ENCODE measurements at regions not wholly inside any gene's neighbourhood (a gene's known extent, or its start where the extent isn't known, plus 50 kb on each side); places are given as distances from the start of the nearest gene placed in this dataset.

DNA sequence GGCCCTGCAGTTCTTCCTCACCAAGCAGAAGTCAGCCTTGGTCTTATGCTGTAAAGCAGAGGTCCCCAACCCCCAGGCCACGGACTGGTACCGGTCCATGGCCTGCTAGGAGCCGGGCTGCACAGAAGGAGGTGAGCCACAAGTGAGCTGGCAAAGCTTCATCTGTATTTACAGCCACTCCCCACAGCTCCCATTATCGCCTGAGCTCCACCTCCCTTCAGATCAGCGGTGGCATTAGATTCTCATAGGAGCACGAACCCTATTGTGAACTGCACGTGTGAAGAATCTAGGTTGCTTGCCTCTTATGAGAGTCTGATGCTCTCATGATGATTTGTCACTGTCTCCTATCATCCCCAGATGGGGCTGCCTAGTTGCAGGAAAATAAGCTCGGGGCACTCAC, 87.6 kb upstream of the NEBL start:
- TF ChIP-seq POLR2AphosphoS5 (IDR thresholded peaks at IDR 0.05; ENCODE audit: low read depth, low read length) (no peak), TAF1 (IDR thresholded peaks at IDR 0.05; ENCODE audit: low read depth, low read length) (no peak), POLR2A (IDR thresholded peaks at IDR 0.05; ENCODE audit: low read depth, low read length) (no peak), PAX5 (IDR thresholded peaks at IDR 0.05; ENCODE audit: insufficient read depth, low read length, severe bottlenecking) (no peak), SPI1 (IDR thresholded peaks at IDR 0.05; ENCODE audit: low read depth, low read length) (no peak), POU2F2 (IDR thresholded peaks at IDR 0.05; ENCODE audit: low read depth, low read length) (no peak)

All from GM12891 (cell line).